DND-41 (cell line): ENCODE measurements at regions not wholly inside any gene's neighbourhood (a gene's known extent, or its start where the extent isn't known, plus 50 kb on each side); places are given as distances from the start of the nearest gene placed in this dataset.

Experiments used
- EZH2 ChIP-seq: IDR thresholded peaks from 3 replicates; pipeline ENCODE4 v1.6.1; 2012; ENCODE audit warnings: borderline replicate concordance, low read depth, mild to moderate bottlenecking, moderate library complexity, low read length, inconsistent platforms; ENCODE audit not compliant: severe bottlenecking
- TF ChIP-seq, protein P1 (sequence below): IDR thresholded peaks from 2 replicates; pipeline ENCODE4 v1.5.1; 2012; ENCODE audit warnings: borderline replicate concordance, low read length, moderate library complexity, mild to moderate bottlenecking; ENCODE audit not compliant: poor library complexity, severe bottlenecking; ENCODE audit errors: extremely low read depth

DNA sequence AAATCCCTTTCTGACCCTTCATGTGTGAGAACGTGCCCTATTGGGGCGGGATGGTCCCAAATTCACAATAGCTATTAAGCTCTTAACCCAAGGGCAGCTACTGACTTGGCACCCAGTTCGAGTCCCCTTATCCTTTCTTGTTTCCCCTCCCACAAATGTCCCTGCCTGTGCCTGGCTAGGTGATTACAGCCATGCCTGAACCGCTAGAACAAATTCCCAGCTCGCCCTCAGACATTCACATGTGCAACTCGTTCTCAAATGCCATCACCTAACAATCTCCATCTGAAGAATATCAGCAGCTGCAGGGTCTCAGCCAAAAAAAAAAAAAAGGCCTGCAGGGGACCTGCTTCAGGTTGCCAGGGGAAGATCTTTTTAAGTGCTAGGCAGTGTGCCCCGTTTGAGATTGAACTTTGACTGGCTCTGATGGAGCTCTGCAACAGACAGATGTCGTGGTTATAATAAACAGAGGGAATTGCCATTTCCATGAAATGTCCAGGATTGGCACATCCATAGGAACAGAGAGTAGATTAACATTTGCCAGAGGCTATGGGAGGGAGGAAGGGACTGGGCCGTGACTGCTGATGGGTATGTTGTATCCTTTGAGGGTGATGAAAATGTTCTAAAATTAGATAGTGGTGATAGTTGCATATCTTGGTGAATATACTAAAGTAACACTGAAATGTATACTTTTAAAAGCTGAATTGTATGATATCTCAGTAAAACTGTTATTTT is 347.2 kb upstream of the WWC1 start:
- TF ChIP-seq, protein P1, sequence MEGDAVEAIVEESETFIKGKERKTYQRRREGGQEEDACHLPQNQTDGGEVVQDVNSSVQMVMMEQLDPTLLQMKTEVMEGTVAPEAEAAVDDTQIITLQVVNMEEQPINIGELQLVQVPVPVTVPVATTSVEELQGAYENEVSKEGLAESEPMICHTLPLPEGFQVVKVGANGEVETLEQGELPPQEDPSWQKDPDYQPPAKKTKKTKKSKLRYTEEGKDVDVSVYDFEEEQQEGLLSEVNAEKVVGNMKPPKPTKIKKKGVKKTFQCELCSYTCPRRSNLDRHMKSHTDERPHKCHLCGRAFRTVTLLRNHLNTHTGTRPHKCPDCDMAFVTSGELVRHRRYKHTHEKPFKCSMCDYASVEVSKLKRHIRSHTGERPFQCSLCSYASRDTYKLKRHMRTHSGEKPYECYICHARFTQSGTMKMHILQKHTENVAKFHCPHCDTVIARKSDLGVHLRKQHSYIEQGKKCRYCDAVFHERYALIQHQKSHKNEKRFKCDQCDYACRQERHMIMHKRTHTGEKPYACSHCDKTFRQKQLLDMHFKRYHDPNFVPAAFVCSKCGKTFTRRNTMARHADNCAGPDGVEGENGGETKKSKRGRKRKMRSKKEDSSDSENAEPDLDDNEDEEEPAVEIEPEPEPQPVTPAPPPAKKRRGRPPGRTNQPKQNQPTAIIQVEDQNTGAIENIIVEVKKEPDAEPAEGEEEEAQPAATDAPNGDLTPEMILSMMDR: no peak
- no peak for TF ChIP-seq EZH2
